ENCODE measurements at regions not wholly inside any gene's neighbourhood (a gene's known extent, or its start where the extent isn't known, plus 50 kb on each side); places are given as distances from the start of the nearest gene placed in this dataset.
A peak's percentile ranks its signal among the peaks of the same experiment; 100 is the strongest.
"Not testable (repeated sequence)": the region's sequence is repeated elsewhere in the genome, so short reads cannot be mapped to it uniquely, and the experiment has no call there.

GRCh38 chr10:29780096-29780495 is 145.3 kb upstream of the SVIL start:
- no peak for TF ChIP-seq ZNF274 (IDR thresholded peaks at IDR 0.05; ENCODE audit: low read depth, low read length)
- H3K4me3 ChIP-seq (ENCODE audit: low read length), result no peak overlapping the region

- no peak overlapping the region for H3K4me3 ChIP-seq (ENCODE audit: low read length)
- no peak for TF ChIP-seq ZNF274 (IDR thresholded peaks at IDR 0.05; ENCODE audit: low read depth, low read length)
Measured at GRCh38 chr10:29776246-29776645, 141.5 kb upstream of the SVIL start.

GRCh38 chr10:29774475-29774874 is 139.7 kb upstream of the SVIL start:
- H3K4me3 ChIP-seq (ENCODE audit: low read length), result no peak overlapping the region
- no peak for TF ChIP-seq ZNF274 (IDR thresholded peaks at IDR 0.05; ENCODE audit: low read depth, low read length)

- no peak overlapping the region for H3K4me3 ChIP-seq (ENCODE audit: low read length)
- no peak for TF ChIP-seq ZNF274 (IDR thresholded peaks at IDR 0.05; ENCODE audit: low read depth, low read length)
Measured at GRCh38 chr10:29773675-29774091, 138.9 kb upstream of the SVIL start.

- peak overlapping the region; percentile 24; the same call in 1 of the 2 replicates for H3K4me3 ChIP-seq (ENCODE audit: low read length)
- TF ChIP-seq ZNF274 (IDR thresholded peaks at IDR 0.05; ENCODE audit: low read depth, low read length), result no peak
Measured at GRCh38 chr10:29772403-29772802, 137.6 kb upstream of the SVIL start.

GRCh38 chr10:29771376-29771775 is 136.6 kb upstream of the SVIL start:
- TF ChIP-seq ZNF274 (IDR thresholded peaks at IDR 0.05; ENCODE audit: low read depth, low read length), result no peak
- H3K4me3 ChIP-seq (ENCODE audit: low read length), result no peak overlapping the region

GRCh38 chr10:29769277-29769676 is 134.5 kb upstream of the SVIL start:
- H3K4me3 ChIP-seq (ENCODE audit: low read length), result not testable (repeated sequence)

- H3K4me3 ChIP-seq (ENCODE audit: low read length), result no peak overlapping the region
- no peak for TF ChIP-seq ZNF274 (IDR thresholded peaks at IDR 0.05; ENCODE audit: low read depth, low read length)
Measured at GRCh38 chr10:29767968-29768367, 133.2 kb upstream of the SVIL start.

GRCh38 chr10:29766753-29767152 is 132.0 kb upstream of the SVIL start:
- H3K4me3 ChIP-seq (ENCODE audit: low read length), result no peak overlapping the region
- no peak for TF ChIP-seq ZNF274 (IDR thresholded peaks at IDR 0.05; ENCODE audit: low read depth, low read length)

- TF ChIP-seq ZNF274 (IDR thresholded peaks at IDR 0.05; ENCODE audit: low read depth, low read length), result no peak
Measured at GRCh38 chr10:29765330-29765729, 130.6 kb upstream of the SVIL start.

GRCh38 chr10:29763396-29763795 is 128.6 kb upstream of the SVIL start:
- TF ChIP-seq ZNF274 (IDR thresholded peaks at IDR 0.05; ENCODE audit: low read depth, low read length), result no peak
- no peak overlapping the region for H3K4me3 ChIP-seq (ENCODE audit: low read length)

More at GRCh38 chr10:29765330-29765729, 130.6 kb upstream of the SVIL start:
- no peak overlapping the region for H3K4me3 ChIP-seq (ENCODE audit: low read length)

GRCh38 chr10:29761916-29762315 is 127.1 kb upstream of the SVIL start:
- TF ChIP-seq ZNF274 (IDR thresholded peaks at IDR 0.05; ENCODE audit: low read depth, low read length), result no peak
- no peak overlapping the region for H3K4me3 ChIP-seq (ENCODE audit: low read length)

GRCh38 chr10:29760138-29760900 is 125.5 kb upstream of the SVIL start:
- TF ChIP-seq ZNF274 (IDR thresholded peaks at IDR 0.05; ENCODE audit: low read depth, low read length), result no peak
- no peak overlapping the region for H3K4me3 ChIP-seq (ENCODE audit: low read length)

GRCh38 chr10:29757551-29758297 is 123.0 kb upstream of the SVIL start:
- TF ChIP-seq ZNF274 (IDR thresholded peaks at IDR 0.05; ENCODE audit: low read depth, low read length), result no peak
- H3K4me3 ChIP-seq (ENCODE audit: low read length), result no peak overlapping the region

- H3K4me3 ChIP-seq (ENCODE audit: low read length), result no peak overlapping the region
- no peak for TF ChIP-seq ZNF274 (IDR thresholded peaks at IDR 0.05; ENCODE audit: low read depth, low read length)
Measured at GRCh38 chr10:29756451-29756850, 121.7 kb upstream of the SVIL start.

All from GM08714 (cell line).